Stomach (tissue), 8 donors: ENCODE measurements at regions not wholly inside any gene's neighbourhood (a gene's known extent, or its start where the extent isn't known, plus 50 kb on each side); places are given as distances from the start of the nearest gene placed in this dataset.

Experiments
- DNase-seq, 2 donors: peaks; one replicate each; pipeline versions ENCODE4 v3.0.0 to v3.0.0-alpha.2; 2013 to 2019
- H3K27ac ChIP-seq, 5 donors: fragments of 200-600 bp in 4 of 5; sonication (generic) in 4 of 5; one replicate each; pipeline ENCODE4 v1.5.1; 2013 to 2019; ENCODE audit warnings: mild to moderate bottlenecking in 1 of 5, moderate library complexity in 1 of 5
- H3K27me3 ChIP-seq, 3 donors: fragments of 200-600 bp; sonication (generic); one replicate each; pipeline ENCODE4 v1.5.1; 2017 to 2019; ENCODE audit warnings: mixed run types in 1 of 3
- H3K36me3 ChIP-seq, 4 donors: fragments of 200-600 bp; sonication (generic); 1 replicate in 3 of 4; 2 replicates in 1 of 4; pipeline ENCODE4 v1.5.1; 2016 to 2019
- H3K4me1 ChIP-seq, 4 donors: fragments of 200-600 bp; sonication (generic); one replicate each; pipeline ENCODE4 v1.5.1; 2016 to 2019
- H3K4me3 ChIP-seq, 4 donors: fragments of 200-600 bp; sonication (generic) in 3 of 4; one replicate each; pipeline ENCODE4 v1.5.1; 2016 to 2019; ENCODE audit warnings: mild to moderate bottlenecking in 1 of 4
- H3K9me3 ChIP-seq, 4 donors: fragments of 200-600 bp; sonication (generic); one replicate each; pipeline ENCODE4 v1.5.1; 2016 to 2019
- EP300 ChIP-seq: sonication (generic); formaldehyde crosslinking; IDR thresholded peaks from one replicate; pipeline ENCODE4 v1.6.1; 2017; ENCODE audit warnings: antibody characterized with exemption
- POLR2A ChIP-seq, 4 donors: fragments of 450-650 bp; IDR thresholded peaks; one replicate each; pipeline ENCODE4 v1.6.1; 2016; ENCODE audit warnings: antibody characterized with exemption in 4 of 4, control low read depth in 2 of 4, mild to moderate bottlenecking in 1 of 4, moderate library complexity in 1 of 4
- POLR2AphosphoS5 ChIP-seq, 3 donors: sonication (generic); formaldehyde crosslinking; IDR thresholded peaks; one replicate each; pipeline ENCODE4 v1.6.1; 2016; ENCODE audit warnings: antibody characterized with exemption in 3 of 3
- WGBS, 5 donors: extraction: QIAGEN DNeasy Blood & Tissue Kit in 3 of 5; methylation state at CpG; one replicate each; pipeline versions ENCODE4 v1.1.5 to v1.1.7; 2013 to 2018; 5-methylcytosine and 5-hydroxymethylcytosine counted together
- intact Hi-C: fragments of 100-400 bp; cut with DNase I; formaldehyde crosslinking; loops from one replicate; pipeline ENCODE4 v1.15.1; 2023; ENCODE audit warnings: low total_unique reads
- TF ChIP-seq, protein P1 (sequence below), 7 experiments: fragments of 450-650 bp in 4 of 7; fragments of 200-600 bp in 3 of 7; sonication (generic) in 3 of 7; IDR thresholded peaks; one replicate each; pipeline ENCODE4 v1.5.1; 2016 to 2019; ENCODE audit warnings: antibody characterized with exemption in 7 of 7, control low read depth in 2 of 7, mild to moderate bottlenecking in 1 of 7
- donor health status: healthy with polysubstance abuse.
- donor health status: Bipolar disorder and iron deficiency.
- donor health status: healthy.

DNA sequence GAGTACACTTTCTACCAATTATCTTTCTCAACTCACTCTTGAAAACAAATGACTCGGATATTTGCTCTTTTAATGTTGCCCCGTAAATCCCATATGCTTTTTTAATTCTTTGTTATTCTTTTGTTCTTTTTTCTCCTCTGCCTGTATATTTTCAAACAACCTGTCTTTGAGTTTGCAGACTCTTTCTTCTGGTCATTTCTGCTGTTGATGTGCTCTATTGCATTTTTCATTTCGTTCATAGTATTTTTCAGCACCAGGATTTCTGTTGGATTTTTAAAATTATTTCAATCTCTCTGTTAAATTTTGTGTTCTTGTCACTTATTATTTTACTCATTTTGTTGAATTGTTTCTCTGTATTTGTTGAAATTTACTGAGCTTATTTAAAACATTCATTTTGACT lies 146.8 kb upstream of the B3GALT2 start:
- TF ChIP-seq EP300: no peak
- no peak for TF ChIP-seq POLR2AphosphoS5 (IDR thresholded peaks at IDR 0.05)
- TF ChIP-seq POLR2A (IDR thresholded peaks at IDR 0.05): no peak
- TF ChIP-seq, protein P1, sequence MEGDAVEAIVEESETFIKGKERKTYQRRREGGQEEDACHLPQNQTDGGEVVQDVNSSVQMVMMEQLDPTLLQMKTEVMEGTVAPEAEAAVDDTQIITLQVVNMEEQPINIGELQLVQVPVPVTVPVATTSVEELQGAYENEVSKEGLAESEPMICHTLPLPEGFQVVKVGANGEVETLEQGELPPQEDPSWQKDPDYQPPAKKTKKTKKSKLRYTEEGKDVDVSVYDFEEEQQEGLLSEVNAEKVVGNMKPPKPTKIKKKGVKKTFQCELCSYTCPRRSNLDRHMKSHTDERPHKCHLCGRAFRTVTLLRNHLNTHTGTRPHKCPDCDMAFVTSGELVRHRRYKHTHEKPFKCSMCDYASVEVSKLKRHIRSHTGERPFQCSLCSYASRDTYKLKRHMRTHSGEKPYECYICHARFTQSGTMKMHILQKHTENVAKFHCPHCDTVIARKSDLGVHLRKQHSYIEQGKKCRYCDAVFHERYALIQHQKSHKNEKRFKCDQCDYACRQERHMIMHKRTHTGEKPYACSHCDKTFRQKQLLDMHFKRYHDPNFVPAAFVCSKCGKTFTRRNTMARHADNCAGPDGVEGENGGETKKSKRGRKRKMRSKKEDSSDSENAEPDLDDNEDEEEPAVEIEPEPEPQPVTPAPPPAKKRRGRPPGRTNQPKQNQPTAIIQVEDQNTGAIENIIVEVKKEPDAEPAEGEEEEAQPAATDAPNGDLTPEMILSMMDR (IDR thresholded peaks at IDR 0.05): no peak
- intact Hi-C loops: no loop called here
- Histone ChIP-seq H3K27me3 (no peaks in the 10 kb centered on the region), H3K4me3 (no peak overlapping the region), H3K9me3 (peaks cover 0 to 34% (median 13%) of the 10 kb centered on the region in 4 donors), H3K36me3 (no peaks in the 10 kb centered on the region), H3K27ac (no peak overlapping the region), H3K4me1 (peaks cover 0 to 4% (median 0%) of the 10 kb centered on the region in 4 donors)
- WGBS, 5 donors: 92 to 95% (median 94%) methylated on average over 3 of the region's 3 CpGs
- DNase-seq: no peak

DNA sequence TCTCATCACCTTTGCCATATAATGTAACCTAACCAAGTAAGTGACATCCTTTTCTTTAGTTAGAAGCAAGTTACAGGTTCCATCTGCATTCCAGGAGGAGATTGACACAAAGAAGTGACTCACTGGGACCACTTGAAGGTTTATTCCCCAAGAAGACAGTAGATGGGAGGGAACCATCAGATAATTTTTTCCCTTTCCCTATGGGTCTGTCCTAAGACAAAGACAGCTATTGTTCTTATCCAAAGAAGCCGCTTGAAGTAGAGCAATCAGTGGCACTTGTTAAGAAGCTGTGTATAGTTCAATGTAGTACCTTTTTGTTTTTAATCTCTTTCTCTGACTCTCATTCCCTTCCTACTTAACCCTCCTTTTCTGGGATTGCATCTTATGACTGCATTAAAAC lies 139.9 kb upstream of the B3GALT2 start:
- Histone ChIP-seq H3K4me1 (no peaks in the 10 kb centered on the region), H3K9me3 (peaks cover 0 to 16% (median 5%) of the 10 kb centered on the region in 4 donors), H3K4me3 (no peak overlapping the region), H3K27me3 (no peaks in the 10 kb centered on the region), H3K36me3 (no peaks in the 10 kb centered on the region), H3K27ac (no peak overlapping the region)
- intact Hi-C loops: no loop called here
- no peak for TF ChIP-seq POLR2A (IDR thresholded peaks at IDR 0.05)
- no peak for TF ChIP-seq POLR2AphosphoS5 (IDR thresholded peaks at IDR 0.05)
- TF ChIP-seq EP300: no peak
- TF ChIP-seq, protein P1 (IDR thresholded peaks at IDR 0.05): no peak
- no peak for DNase-seq
- 86 to 100% (median 88%) methylated on average over 1 of the region's 1 CpG for WGBS, 5 donors

DNA sequence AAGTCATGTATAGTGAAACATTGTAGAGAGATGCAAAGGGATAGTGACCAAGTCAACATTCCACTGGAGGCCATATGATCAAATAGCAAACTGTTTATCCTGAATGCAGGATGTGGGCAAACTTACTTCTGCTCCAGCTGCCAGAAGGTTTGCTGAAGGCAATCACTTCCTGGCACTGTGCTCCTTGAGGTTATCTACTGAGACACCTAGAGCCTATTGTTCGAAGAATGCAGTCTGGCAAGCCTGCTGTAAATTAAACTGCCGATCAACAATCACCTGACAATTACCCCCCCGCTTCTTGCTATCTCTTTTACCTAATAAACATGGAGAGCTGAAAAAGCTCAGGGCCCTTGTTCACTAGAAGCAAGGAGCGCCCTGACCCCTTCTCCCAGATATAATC lies 139.4 kb upstream of the B3GALT2 start:
- no peak overlapping the region for H3K4me3 ChIP-seq
- H3K27ac ChIP-seq: no peak overlapping the region
- no peaks in the 10 kb centered on the region for H3K36me3 ChIP-seq
- H3K4me1 ChIP-seq: no peaks in the 10 kb centered on the region
- peaks cover 0 to 16% (median 5%) of the 10 kb centered on the region in 4 donors for H3K9me3 ChIP-seq
- DNase-seq: no peak
- intact Hi-C loops: no loop called here
- WGBS, 5 donors: 57 to 78% (median 66%) methylated on average over 4 of the region's 4 CpGs
- TF ChIP-seq EP300 (no peak), POLR2A (IDR thresholded peaks at IDR 0.05) (no peak), POLR2AphosphoS5 (IDR thresholded peaks at IDR 0.05) (no peak)
- TF ChIP-seq, protein P1 (IDR thresholded peaks at IDR 0.05): no peak
- no peaks in the 10 kb centered on the region for H3K27me3 ChIP-seq

DNA sequence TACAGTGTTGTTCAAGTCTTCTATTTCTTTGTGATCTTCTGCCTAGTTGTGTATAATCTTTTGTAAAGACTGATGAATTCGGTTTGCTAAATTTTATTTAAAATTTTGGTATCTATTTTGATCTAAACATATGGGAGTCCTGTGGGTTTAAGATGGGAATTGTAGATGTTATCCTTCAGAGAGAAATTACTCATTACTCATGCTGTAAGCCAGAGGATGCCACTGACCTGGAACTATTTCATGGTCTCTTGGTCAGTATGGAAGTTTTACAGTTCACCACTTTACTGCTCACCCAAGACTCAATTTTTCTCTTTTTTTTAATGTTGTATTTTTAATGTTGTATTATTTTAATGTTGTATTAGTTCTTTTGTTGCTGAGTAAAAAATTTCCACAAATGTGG lies 138.6 kb upstream of the B3GALT2 start:
- H3K4me3 ChIP-seq: no peak overlapping the region
- intact Hi-C loops: no loop called here
- H3K4me1 ChIP-seq: no peaks in the 10 kb centered on the region
- no peak for TF ChIP-seq POLR2A (IDR thresholded peaks at IDR 0.05)
- no peaks in the 10 kb centered on the region for H3K27me3 ChIP-seq
- no peaks in the 10 kb centered on the region for H3K36me3 ChIP-seq
- DNase-seq: no peak
- H3K9me3 ChIP-seq: peaks cover 0 to 16% (median 5%) of the 10 kb centered on the region in 4 donors
- H3K27ac ChIP-seq: no peak overlapping the region
- WGBS, 5 donors: 91 to 96% (median 92%) methylated on average over 1 of the region's 1 CpG

DNA sequence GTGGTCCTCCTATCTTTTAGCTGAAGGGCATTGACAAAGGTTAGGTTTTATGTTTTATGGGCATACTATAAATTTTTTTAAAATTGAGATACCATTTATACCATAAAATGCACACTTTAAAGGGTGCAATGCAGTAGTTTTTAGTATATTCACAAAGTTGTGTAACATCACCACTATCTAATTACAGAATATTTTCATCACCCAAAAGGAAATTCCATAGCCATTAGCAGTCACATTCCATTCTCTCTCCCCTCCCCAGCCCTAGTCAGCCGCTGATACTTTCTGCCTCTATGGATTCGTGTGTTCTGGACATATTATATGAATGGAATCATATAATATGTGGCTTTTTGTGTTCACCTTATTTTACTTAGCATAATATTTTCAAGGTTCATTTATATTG lies 135.8 kb upstream of the B3GALT2 start:
- intact Hi-C loops: no loop called here
- no peak for DNase-seq
- 77 to 91% (median 87%) methylated on average over 2 of the region's 2 CpGs for WGBS, 5 donors

More for the DNA sequence above, 135.8 kb upstream of the B3GALT2 start:
- Histone ChIP-seq H3K4me1 (no peaks in the 10 kb centered on the region), H3K4me3 (no peak overlapping the region), H3K36me3 (no peaks in the 10 kb centered on the region), H3K27ac (no peak overlapping the region), H3K9me3 (peaks cover 0 to 21% (median 7%) of the 10 kb centered on the region in 4 donors), H3K27me3 (no peaks in the 10 kb centered on the region)
- TF ChIP-seq POLR2A (IDR thresholded peaks at IDR 0.05) (no peak), POLR2AphosphoS5 (IDR thresholded peaks at IDR 0.05) (no peak), EP300 (no peak)
- TF ChIP-seq, protein P1 (IDR thresholded peaks at IDR 0.05): no peak
